Sigmoid colon (tissue), 6 donors: ENCODE measurements at regions not wholly inside any gene's neighbourhood (a gene's known extent, or its start where the extent isn't known, plus 50 kb on each side); places are given as distances from the start of the nearest gene placed in this dataset.

Experiments
- DNase-seq: peaks from one replicate; pipeline ENCODE4 v3.0.0-alpha.2; 2019
- H3K27ac ChIP-seq, 4 donors: fragments of 200-600 bp; sonication (generic); one replicate each; pipeline ENCODE4 v1.5.1; 2016 to 2019; ENCODE audit warnings: mild to moderate bottlenecking in 1 of 4
- H3K27me3 ChIP-seq, 3 donors: fragments of 200-600 bp; sonication (generic); one replicate each; pipeline ENCODE4 v1.5.1; 2019; ENCODE audit warnings: mild to moderate bottlenecking in 1 of 3
- H3K36me3 ChIP-seq, 4 donors: fragments of 200-600 bp; sonication (generic); one replicate each; pipeline ENCODE4 v1.5.1; 2016 to 2019
- H3K4me1 ChIP-seq, 4 donors: fragments of 200-600 bp; sonication (generic); one replicate each; pipeline ENCODE4 v1.5.1; 2017 to 2019
- H3K4me3 ChIP-seq, 4 donors: fragments of 200-600 bp; sonication (generic); one replicate each; pipeline ENCODE4 v1.5.1; 2017 to 2019; ENCODE audit warnings: mild to moderate bottlenecking in 2 of 4, moderate library complexity in 1 of 4
- H3K9me3 ChIP-seq, 4 donors: fragments of 200-600 bp in 3 of 4; sonication (generic) in 3 of 4; one replicate each; pipeline versions ENCODE4 v1.5.1 to v1.6.1; 2013 to 2019
- CTCF ChIP-seq, 4 experiments: fragments of 450-650 bp in 3 of 4; fragments of 200-600 bp in 1 of 4; IDR thresholded peaks; one replicate each; pipeline ENCODE4 v1.5.1; 2016 to 2019; ENCODE audit warnings: antibody characterized with exemption in 4 of 4, mild to moderate bottlenecking in 3 of 4, moderate library complexity in 2 of 4
- EP300 ChIP-seq, 4 donors: sonication (generic); formaldehyde crosslinking; IDR thresholded peaks; one replicate each; pipeline ENCODE4 v1.6.1; 2017; ENCODE audit warnings: antibody characterized with exemption in 4 of 4
- POLR2A ChIP-seq, 2 donors: fragments of 450-650 bp; IDR thresholded peaks; one replicate each; pipeline ENCODE4 v1.6.1; 2016; ENCODE audit warnings: antibody characterized with exemption in 2 of 2, mild to moderate bottlenecking in 2 of 2, moderate library complexity in 2 of 2
- POLR2AphosphoS5 ChIP-seq, 4 donors: sonication (generic); formaldehyde crosslinking; IDR thresholded peaks; one replicate each; pipeline ENCODE4 v1.6.1; 2017; ENCODE audit warnings: antibody characterized with exemption in 4 of 4
- WGBS, 2 donors: extraction: QIAGEN DNeasy Blood & Tissue Kit; methylation state at CpG; one replicate each; pipeline ENCODE4 v1.1.7; 2013; 5-methylcytosine and 5-hydroxymethylcytosine counted together
- intact Hi-C: fragments of 100-400 bp; cut with DNase I; formaldehyde crosslinking; loops from one replicate; pipeline ENCODE4 v1.15.1; 2023
- donor health status: healthy with polysubstance abuse.
- donor health status: healthy.

DNA sequence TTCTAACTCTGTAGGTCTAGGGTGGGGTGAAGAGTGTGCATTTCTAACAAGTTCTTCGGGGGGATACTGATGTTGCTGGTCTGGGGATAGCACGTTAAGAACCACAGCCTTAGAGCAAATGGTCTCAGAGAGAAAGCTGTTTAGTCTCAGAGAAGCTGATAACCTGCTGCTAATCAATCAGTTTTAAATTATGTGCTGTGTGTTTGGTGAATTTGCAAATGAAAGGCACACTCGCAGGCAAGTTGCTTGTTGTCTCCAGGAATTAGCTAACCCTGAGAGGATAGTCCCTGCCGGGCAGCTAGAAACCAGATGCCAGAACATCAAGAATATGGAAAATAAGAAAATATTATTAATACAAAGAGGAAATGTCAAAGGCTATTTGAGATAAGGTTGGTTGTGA lies 79.2 kb downstream of the DMRT2 start:
- Histone ChIP-seq H3K27ac (no peak overlapping the region), H3K9me3 (no peaks in the 10 kb centered on the region), H3K27me3 (no peaks in the 10 kb centered on the region), H3K36me3 (no peaks in the 10 kb centered on the region), H3K4me3 (no peak overlapping the region), H3K4me1 (no peaks in the 10 kb centered on the region)
- intact Hi-C loops = no loop called here
- no peak for DNase-seq
- TF ChIP-seq CTCF (IDR thresholded peaks at IDR 0.05) (no peak), POLR2A (IDR thresholded peaks at IDR 0.05) (no peak), EP300 (IDR thresholded peaks at IDR 0.05) (no peak), POLR2AphosphoS5 (IDR thresholded peaks at IDR 0.05) (no peak)
- 26 to 59% methylated on average over 4 of the region's 4 CpGs for WGBS, 2 donors

- Histone ChIP-seq H3K36me3 (no peaks in the 10 kb centered on the region), H3K9me3 (no peaks in the 10 kb centered on the region), H3K4me1 (no peaks in the 10 kb centered on the region), H3K27me3 (no peaks in the 10 kb centered on the region), H3K4me3 (no peak overlapping the region), H3K27ac (no peak overlapping the region)
- intact Hi-C loops = no loop called here
- no peak for TF ChIP-seq POLR2A (IDR thresholded peaks at IDR 0.05)
- no peak for TF ChIP-seq POLR2AphosphoS5 (IDR thresholded peaks at IDR 0.05)
- no peak for TF ChIP-seq CTCF (IDR thresholded peaks at IDR 0.05)
- TF ChIP-seq EP300 (IDR thresholded peaks at IDR 0.05) = no peak
- no peak for DNase-seq
- 93 to 95% methylated on average over 2 of the region's 2 CpGs for WGBS, 2 donors
Measured at GRCh38 chr9:1140057-1140456, 89.9 kb downstream of the DMRT2 start.

DNA sequence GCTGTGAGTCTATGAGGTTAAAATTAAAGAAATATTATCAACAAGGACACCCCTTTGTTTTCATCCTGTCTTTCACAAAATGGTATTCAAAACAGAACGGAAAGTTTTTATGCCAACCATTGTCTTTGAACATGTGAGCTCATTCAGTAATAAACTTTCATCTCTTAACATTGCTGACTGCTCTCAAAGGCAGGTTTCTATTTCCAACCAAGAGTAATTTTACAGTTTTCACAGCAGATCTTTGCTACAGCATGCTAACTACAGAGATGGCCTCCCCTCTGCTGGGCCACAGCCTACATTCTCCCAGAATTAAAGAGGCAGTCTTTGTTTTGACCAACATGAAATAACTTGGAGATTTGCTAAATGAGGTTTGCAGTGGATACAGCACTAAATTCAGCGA lies 101.5 kb downstream of the DMRT2 start:
- Histone ChIP-seq H3K4me3 (no peak overlapping the region), H3K9me3 (no peaks in the 10 kb centered on the region), H3K27ac (no peak overlapping the region), H3K36me3 (no peaks in the 10 kb centered on the region), H3K4me1 (no peaks in the 10 kb centered on the region), H3K27me3 (no peaks in the 10 kb centered on the region)
- no peak for TF ChIP-seq CTCF (IDR thresholded peaks at IDR 0.05)
- TF ChIP-seq EP300 (IDR thresholded peaks at IDR 0.05) = no peak
- TF ChIP-seq POLR2AphosphoS5 (IDR thresholded peaks at IDR 0.05) = no peak
- no peak for TF ChIP-seq POLR2A (IDR thresholded peaks at IDR 0.05)
- 87 to 90% methylated on average over 2 of the region's 2 CpGs for WGBS, 2 donors
- intact Hi-C loops = no loop called here
- no peak for DNase-seq

DNA sequence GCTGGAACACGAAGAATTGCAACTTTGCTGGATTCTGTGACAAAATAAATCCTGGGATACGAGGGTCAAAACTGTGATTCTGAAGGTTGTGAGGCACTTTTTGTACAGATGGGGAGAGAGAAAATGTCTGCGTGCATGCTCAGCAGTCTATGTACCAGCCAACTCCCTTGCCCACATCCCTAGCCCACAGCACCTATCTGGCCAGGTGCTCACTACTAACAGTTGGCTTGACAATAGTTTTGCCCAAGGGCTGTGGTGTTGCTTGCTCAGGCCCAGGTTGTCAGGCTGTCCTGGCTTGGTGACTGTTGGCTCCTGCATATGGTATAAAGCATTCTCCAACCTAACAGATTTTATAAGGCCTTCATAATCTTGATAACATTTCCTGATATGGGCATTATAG lies 102.0 kb downstream of the DMRT2 start:
- Histone ChIP-seq H3K9me3 (no peaks in the 10 kb centered on the region), H3K27me3 (no peaks in the 10 kb centered on the region), H3K4me1 (no peaks in the 10 kb centered on the region), H3K27ac (no peak overlapping the region), H3K36me3 (no peaks in the 10 kb centered on the region), H3K4me3 (no peak overlapping the region)
- TF ChIP-seq EP300 (IDR thresholded peaks at IDR 0.05) (no peak), POLR2A (IDR thresholded peaks at IDR 0.05) (no peak), POLR2AphosphoS5 (IDR thresholded peaks at IDR 0.05) (no peak), CTCF (IDR thresholded peaks at IDR 0.05) (no peak)
- intact Hi-C loops = no loop called here
- 83 to 91% methylated on average over 3 of the region's 3 CpGs for WGBS, 2 donors
- DNase-seq = no peak

- DNase-seq = no peak
- TF ChIP-seq POLR2A (IDR thresholded peaks at IDR 0.05) (no peak), CTCF (IDR thresholded peaks at IDR 0.05) (no peak), EP300 (IDR thresholded peaks at IDR 0.05) (no peak), POLR2AphosphoS5 (IDR thresholded peaks at IDR 0.05) (no peak)
- WGBS, 2 donors = 68 to 82% methylated on average over 1 of the region's 1 CpG
Measured at GRCh38 chr9:1154739-1155138, 104.6 kb downstream of the DMRT2 start.

More at GRCh38 chr9:1154739-1155138, 104.6 kb downstream of the DMRT2 start:
- Histone ChIP-seq H3K4me1 (no peaks in the 10 kb centered on the region), H3K4me3 (no peak overlapping the region), H3K9me3 (no peaks in the 10 kb centered on the region), H3K36me3 (no peaks in the 10 kb centered on the region), H3K27ac (no peak overlapping the region), H3K27me3 (no peaks in the 10 kb centered on the region)
- intact Hi-C loops = no loop called here
